ENCODE measurements at regions not wholly inside any gene's neighbourhood (a gene's known extent, or its start where the extent isn't known, plus 50 kb on each side); places are given as distances from the start of the nearest gene placed in this dataset.

- TF ChIP-seq ATF1 (CRISPR knock-in tag; IDR thresholded peaks at IDR 0.05): no peak
- TF ChIP-seq E2F5 (CRISPR knock-in tag; IDR thresholded peaks at IDR 0.05): no peak
- TF ChIP-seq AFF4 (CRISPR knock-in tag; IDR thresholded peaks at IDR 0.05; ENCODE audit: borderline replicate concordance): no peak
- no peak for TF ChIP-seq NR2C2 (CRISPR knock-in tag; IDR thresholded peaks at IDR 0.05)
These were observed 433.1 kb downstream of the HTR7 start (continued) for GRCh38 chr10:90424730-90425129.

GRCh38 chr10:90430186-90430585 lies 427.7 kb downstream of the HTR7 start:
- no peak overlapping the region for H3K27ac Mint-ChIP-seq
- peaks cover 21% of the 10 kb centered on the region for H3K9me3 Mint-ChIP-seq
- H3K27me3 Mint-ChIP-seq (ENCODE audit: low read depth): no peaks in the 10 kb centered on the region; the same call in 1 of the 2 replicates
- DNase-seq (ENCODE audit: low spot score) (no peak), ATAC-seq (no peak)
- TF ChIP-seq ZNF219 (CRISPR knock-in tag; IDR thresholded peaks at IDR 0.05; ENCODE audit: borderline replicate concordance) (no peak), ATF2 (CRISPR knock-in tag; IDR thresholded peaks at IDR 0.05; ENCODE audit: borderline replicate concordance, low read depth) (no peak), ZNF512 (CRISPR knock-in tag; IDR thresholded peaks at IDR 0.05; ENCODE audit: borderline replicate concordance) (no peak), HMGXB4 (CRISPR knock-in tag; IDR thresholded peaks at IDR 0.05) (no peak), NR1H2 (CRISPR knock-in tag; IDR thresholded peaks at IDR 0.05) (no peak), PREB (CRISPR knock-in tag; IDR thresholded peaks at IDR 0.05; ENCODE audit: borderline replicate concordance) (no peak), FOXK1 (CRISPR knock-in tag; IDR thresholded peaks at IDR 0.05) (no peak), IRF2 (CRISPR knock-in tag; IDR thresholded peaks at IDR 0.05; ENCODE audit: borderline replicate concordance, low read depth) (no peak), TP53 (CRISPR knock-in tag; IDR thresholded peaks at IDR 0.05) (no peak), ZNF121 (CRISPR knock-in tag; IDR thresholded peaks at IDR 0.05) (no peak), ATF6 (CRISPR knock-in tag; IDR thresholded peaks at IDR 0.05) (no peak), TCF7 (CRISPR knock-in tag; IDR thresholded peaks at IDR 0.05; ENCODE audit: low read depth) (no peak), MLX (CRISPR knock-in tag; IDR thresholded peaks at IDR 0.05) (no peak)
- no peaks in the 10 kb centered on the region; the same call in 1 of the 2 replicates for H3K36me3 Mint-ChIP-seq
- H3K4me1 Mint-ChIP-seq: peaks cover 9% of the 10 kb centered on the region
- CTCF ChIA-PET: no interaction called here
- POLR2A ChIA-PET: no interaction called here
- no peak overlapping the region for H3K4me3 Mint-ChIP-seq

All from WTC11 (cell line).